Amniotic epithelial cell (primary cell): ENCODE measurements at regions not wholly inside any gene's neighbourhood (a gene's known extent, or its start where the extent isn't known, plus 50 kb on each side); places are given as distances from the start of the nearest gene placed in this dataset.
"Not testable (repeated sequence)": the region's sequence is repeated elsewhere in the genome, so short reads cannot be mapped to it uniquely, and the experiment has no call there.

Source experiments
- DNase-seq: peaks from one replicate; pipeline ENCODE4 v3.0.0-alpha.2; 2010; ENCODE audit warnings: low read depth

DNA sequence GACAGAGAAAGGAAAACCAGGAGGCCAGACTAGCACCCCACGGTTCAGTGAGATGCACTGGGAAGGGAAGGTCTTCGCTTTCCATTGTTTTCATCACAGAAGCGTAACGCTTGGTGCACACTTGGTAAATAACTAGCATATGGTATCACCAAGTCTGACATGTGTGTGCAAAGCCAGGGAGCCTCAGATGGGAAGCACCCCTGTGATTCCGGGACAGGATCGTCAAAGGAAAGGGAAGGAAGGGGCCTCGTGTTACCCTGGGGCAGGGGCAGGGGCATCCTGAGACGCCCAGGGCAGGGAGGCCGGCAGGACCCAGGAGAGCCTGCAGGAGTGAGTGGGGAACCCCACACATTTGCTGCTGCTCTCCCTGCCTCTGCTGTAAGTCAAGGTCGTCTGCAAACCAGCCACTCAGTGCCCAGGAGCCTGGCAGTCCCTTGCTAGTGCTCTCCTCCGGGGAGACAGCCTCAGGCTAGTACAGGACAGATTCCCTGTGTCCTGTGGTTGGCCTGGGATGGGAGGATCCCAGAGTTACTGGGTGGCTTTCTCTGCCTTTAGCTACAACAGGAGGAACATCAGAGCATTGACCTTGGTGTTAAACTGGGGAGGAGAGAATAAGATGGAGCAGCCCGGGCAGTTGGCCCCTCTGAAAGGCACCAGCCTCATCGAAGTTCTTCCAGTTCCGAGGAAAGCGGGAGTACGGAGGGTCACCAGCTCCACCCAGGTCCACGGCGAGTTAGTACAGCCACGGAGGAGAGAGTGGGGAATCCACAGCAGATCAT, 192.5 kb downstream of the NDUFA10 start:
- no peak for DNase-seq

DNA sequence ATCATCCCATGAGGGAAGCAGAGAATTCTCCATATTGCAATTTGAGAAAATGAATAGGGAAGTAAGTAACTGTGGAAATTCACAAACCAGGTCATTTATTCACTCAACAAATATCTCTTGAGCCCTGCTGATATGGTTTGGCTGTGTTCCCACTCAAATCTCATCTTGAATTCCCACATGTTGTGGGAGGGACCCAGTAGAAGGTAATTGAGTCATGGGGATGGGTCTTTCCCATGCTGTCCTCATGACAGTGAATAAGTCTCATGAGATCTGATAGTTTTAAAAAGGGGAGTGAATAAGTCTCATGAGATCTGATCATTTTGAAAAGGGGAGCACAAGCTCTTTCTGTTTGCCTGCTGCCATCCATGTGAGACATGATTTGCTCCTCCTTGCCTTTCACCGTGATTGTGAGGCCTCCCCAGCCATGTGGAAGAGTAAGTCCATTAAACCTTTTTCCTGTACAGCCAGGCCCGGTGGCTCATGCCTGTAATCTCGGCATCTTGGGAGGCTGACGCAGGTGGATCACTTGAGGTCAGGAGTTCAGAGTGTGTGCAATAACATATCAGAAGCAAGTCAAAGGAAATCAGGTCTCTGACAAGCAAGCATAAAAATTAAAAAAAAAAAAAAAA, 193.2 kb downstream of the NDUFA10 start:
- DNase-seq: no peak

GRCh38 chr2:239831001-239831731, 194.0 kb downstream of the NDUFA10 start:
- no peak for DNase-seq

DNA sequence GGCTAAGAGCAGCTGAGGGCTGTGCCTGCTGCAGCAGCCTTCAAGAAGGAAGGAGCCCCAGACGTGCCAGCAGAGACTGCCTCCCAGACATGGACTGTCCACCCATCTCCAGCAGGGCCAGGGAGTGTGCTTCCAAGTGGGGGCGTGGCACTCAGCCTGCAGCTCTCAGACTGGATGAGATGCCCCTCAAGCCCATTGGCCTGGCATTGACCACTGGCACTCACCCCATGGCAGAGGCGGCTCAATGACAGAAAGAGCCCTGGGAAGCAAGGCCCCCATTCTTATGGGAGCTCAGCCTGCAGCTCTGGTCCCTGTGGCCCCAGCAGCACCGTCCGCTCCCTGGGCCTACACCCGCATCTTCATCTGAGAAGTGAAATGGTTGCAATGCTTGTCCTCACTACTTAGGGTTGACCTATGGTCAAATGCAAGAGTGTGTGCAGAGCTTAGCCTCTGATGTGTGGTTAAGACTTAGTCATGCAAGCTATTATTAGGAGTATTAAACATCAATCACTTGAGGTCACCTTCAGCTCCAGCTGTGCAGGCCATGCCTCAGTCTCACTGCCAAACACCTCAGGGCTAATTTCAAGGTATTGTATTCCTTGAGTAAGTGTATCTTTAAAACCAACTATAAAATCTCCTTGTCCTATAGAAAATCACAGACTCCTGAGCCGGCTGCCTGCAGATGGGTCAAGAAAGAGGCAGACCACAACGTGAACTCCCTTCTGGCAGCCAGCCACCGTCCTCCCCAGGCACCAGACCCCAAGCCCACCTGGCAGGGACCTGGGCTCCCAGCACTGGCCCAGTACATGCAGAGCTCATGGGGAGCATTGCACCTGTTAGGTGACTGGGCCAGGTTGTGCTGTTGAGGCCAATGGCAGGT, 194.8 kb downstream of the NDUFA10 start:
- no peak for DNase-seq

DNA sequence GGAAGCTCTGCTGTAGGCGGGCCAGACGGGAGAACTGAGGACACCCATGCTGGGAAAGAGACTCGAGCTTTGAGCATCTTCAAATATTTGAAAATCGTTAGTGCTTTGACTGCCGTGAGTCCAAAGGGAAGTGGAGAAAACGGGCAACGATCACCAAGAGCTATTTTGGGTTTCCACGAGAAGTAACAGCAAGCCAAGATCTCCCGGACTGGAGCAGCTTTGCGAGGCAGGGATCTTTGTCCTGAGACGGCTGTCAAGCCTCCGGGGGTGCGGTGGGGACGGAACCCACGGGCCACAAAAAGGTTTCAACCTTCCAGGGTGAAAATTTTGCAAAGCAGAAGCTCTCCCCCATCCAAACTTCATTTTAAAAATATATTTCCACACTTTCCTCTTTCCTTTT, 195.8 kb downstream of the NDUFA10 start:
- DNase-seq: no peak

DNA sequence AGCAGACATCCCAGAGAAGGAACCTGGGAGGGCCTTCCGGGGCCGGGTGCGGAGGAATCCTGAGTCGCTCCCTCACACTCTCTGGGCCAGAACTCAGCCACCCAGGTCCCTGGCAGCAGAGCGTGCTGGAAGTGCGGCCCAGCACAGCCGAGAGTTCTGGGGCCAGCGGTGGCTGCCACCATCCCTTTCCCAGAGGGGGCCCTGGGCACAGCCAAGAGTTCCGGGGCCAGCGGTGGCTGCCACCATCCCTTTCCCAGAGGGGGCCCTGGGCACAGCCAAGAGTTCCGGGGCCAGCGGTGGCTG, 196.2 kb downstream of the NDUFA10 start:
- DNase-seq: not testable (repeated sequence)

GRCh38 chr2:239828192-239828972, 196.8 kb downstream of the NDUFA10 start:
- no peak for DNase-seq

DNA sequence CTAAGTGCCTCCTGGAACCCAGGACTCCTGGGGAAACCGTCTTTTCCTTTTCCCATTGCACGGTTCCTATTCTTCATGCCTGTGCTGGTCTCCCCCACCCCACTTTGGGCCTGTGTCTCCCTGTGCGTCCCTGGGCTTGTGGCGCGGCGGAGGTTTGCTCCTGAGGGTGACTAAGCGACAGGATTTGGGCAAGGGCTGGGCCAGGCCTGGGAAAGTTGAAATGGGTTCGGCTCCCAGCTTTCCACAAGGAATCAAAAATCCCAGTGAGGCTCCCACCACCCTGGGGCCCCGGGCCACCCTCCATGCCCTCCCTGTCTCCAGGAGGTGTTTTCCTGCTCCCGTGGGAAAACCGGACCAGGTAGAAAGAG, 197.6 kb downstream of the NDUFA10 start:
- no peak for DNase-seq

GRCh38 chr2:239826786-239827522, 198.2 kb downstream of the NDUFA10 start:
- no peak for DNase-seq

DNA sequence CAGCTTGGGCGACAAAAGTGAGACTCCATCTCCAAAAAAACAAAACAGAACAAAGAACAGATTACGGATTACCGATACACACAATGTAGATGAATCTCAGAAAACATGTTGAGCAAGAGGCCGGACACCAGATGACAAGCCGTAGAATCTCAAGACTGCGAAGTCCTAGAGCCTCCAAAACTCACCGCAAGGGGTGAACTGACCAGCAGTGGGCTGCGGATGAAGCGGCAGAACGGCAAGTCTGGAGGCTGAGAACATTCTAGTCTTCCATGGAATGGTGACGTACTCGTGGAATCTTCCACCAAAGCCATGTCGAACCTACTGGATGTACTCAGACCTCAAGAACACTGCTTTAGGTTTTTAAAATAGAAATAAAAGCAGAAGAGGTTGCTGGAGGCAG, 198.8 kb downstream of the NDUFA10 start:
- no peak for DNase-seq

GRCh38 chr2:239825705-239825979, 199.5 kb downstream of the NDUFA10 start:
- DNase-seq: no peak

DNA sequence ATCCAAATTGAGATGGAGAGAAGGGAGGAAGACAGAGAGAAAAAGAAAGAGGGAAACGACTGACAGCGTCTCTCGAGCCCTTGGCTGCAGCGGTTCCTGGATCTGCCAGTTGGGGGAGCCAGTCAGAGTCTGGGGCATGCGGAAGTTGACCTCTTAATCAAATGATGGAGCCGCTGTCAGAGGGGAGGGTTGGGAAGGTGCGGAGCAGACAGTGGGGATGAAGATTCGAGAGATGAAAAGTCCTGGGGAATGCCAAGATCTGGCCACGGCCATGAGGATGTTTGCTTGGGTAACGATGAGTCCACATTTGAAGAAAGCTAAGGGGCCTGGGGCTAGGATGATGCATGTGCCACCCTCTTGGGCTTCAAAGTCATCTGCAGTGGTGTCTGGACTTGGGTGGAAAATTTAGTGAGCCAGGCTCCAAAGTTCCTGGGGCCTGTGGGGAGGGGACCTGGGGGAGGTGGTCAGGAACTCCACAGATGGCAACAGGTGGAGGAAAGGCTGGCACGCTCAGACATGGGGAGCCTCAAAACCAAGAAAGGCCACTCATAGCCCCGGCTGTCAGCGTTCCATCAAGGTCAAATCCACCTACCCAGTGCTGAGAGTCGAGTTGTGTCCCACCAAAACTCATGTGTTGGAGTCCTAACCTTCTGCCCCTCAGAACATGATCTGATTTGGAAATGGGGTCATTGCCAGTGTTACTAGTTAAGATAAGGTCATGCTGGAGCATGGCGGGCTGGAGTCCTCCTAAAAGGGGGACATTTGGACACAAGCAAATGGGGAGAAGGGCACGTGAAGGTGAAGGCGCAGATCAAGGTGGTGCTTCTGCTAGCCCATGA, 200.1 kb downstream of the NDUFA10 start:
- DNase-seq: no peak

GRCh38 chr2:239824046-239824694, 201.0 kb downstream of the NDUFA10 start:
- no peak for DNase-seq

- DNase-seq: no peak
Measured at GRCh38 chr2:239822146-239822831, 202.9 kb downstream of the NDUFA10 start.

DNA sequence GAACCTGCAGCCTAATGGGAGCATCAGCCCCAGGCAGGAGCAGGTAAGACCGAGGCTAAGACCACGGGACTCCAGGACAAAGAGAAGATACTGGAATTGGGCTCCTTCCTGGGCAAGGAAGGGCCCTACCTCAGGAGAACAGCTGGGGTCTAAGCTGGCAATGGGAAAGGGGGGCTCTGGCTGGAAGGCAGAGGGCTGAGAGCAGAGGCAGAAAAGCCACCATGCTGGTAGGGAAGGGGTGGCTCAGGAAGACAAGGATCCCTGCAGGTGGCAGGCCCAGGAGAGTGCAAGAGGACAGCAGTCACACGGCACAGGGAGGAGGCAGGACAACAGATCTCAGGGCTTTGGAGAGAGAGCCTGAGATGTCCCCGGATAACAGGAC, 203.5 kb downstream of the NDUFA10 start:
- no peak for DNase-seq

DNA sequence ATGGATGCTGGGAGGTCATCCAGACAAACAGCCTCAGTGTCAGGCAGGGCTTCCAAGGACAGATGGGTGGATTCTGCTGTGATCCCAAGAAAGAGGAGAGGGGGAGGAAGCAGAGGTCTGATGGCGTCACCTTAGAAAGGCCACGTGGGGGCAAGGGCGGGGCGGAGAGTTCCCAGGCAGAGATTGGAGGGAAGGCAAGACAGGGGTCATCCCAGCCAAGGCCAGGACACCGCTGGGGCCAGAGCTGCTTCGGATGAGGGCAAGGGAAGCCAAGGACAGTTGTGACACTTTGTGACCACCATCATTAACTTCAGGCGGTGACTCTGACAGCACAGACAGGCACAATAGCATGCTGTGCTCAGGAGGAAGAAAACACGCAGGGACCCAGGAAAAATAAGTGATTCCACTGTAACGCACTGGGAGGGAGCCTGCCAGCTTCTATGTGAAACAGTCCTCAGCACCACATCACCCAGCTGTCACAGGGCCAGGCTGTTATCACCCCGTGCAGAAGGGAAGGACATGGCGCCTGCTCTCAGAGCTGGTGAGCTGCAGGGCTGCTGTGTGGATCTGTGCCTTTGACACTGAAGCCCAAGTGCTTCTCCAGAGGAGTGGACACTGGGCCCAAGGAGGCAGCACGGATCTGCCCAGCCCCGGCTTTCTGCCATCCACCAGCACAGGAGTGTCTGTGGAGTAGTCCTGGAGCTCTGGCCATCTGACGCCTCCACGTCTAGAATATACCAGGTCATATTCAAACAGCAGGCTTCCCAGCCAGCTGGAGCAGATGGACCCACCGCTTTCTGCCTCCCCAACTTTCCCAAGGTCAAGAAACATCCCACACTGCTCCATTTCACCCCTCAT, 204.1 kb downstream of the NDUFA10 start:
- no peak for DNase-seq

GRCh38 chr2:239819974-239820555, 205.1 kb downstream of the NDUFA10 start:
- DNase-seq: no peak
